ENCODE measurements at regions not wholly inside any gene's neighbourhood (a gene's known extent, or its start where the extent isn't known, plus 50 kb on each side); places are given as distances from the start of the nearest gene placed in this dataset.

GRCh38 chr12:30019366-30020140 lies 235.8 kb upstream of the TMTC1 start:
- DNase-seq (ENCODE audit: low read depth): peak; percentile 61

GRCh38 chr12:30016540-30017055 lies 232.9 kb upstream of the TMTC1 start:
- DNase-seq (ENCODE audit: low read depth): no peak

- no peak for DNase-seq (ENCODE audit: low read depth)
Observed at GRCh38 chr12:30015631-30016337, 232.0 kb upstream of the TMTC1 start.

GRCh38 chr12:30014991-30015390 lies 231.2 kb upstream of the TMTC1 start:
- no peak for DNase-seq (ENCODE audit: low read depth)

GRCh38 chr12:30012816-30013450 lies 229.2 kb upstream of the TMTC1 start:
- no peak for DNase-seq (ENCODE audit: low read depth)

- DNase-seq (ENCODE audit: low read depth): no peak
Observed at GRCh38 chr12:30010071-30011052, 226.6 kb upstream of the TMTC1 start.

GRCh38 chr12:30006021-30006420 lies 222.3 kb upstream of the TMTC1 start:
- DNase-seq (ENCODE audit: low read depth): no peak

- no peak for DNase-seq (ENCODE audit: low read depth)
Observed at GRCh38 chr12:30003321-30003720, 219.6 kb upstream of the TMTC1 start.

GRCh38 chr12:30002677-30003076 lies 218.9 kb upstream of the TMTC1 start:
- DNase-seq (ENCODE audit: low read depth): no peak

- DNase-seq (ENCODE audit: low read depth): no peak
Observed at GRCh38 chr12:30000401-30000800, 216.7 kb upstream of the TMTC1 start.

- no peak for DNase-seq (ENCODE audit: low read depth)
Observed at GRCh38 chr12:29996993-29997392, 213.3 kb upstream of the TMTC1 start.

GRCh38 chr12:29992366-29992765 lies 208.6 kb upstream of the TMTC1 start:
- DNase-seq (ENCODE audit: low read depth): no peak

- no peak for DNase-seq (ENCODE audit: low read depth)
Observed at GRCh38 chr12:29991924-29992323, 208.2 kb upstream of the TMTC1 start.

- peak; percentile 30 for DNase-seq (ENCODE audit: low read depth)
Observed at GRCh38 chr12:29990971-29991370, 207.2 kb upstream of the TMTC1 start.

- DNase-seq (ENCODE audit: low read depth): no peak
Observed at GRCh38 chr12:29983851-29984250, 200.1 kb upstream of the TMTC1 start.

GRCh38 chr12:29980304-29980703 lies 196.6 kb upstream of the TMTC1 start:
- no peak for DNase-seq (ENCODE audit: low read depth)

- DNase-seq (ENCODE audit: low read depth): no peak
Observed at GRCh38 chr12:29971446-29971845, 187.7 kb upstream of the TMTC1 start.

- no peak for DNase-seq (ENCODE audit: low read depth)
Observed at GRCh38 chr12:29970501-29970900, 186.8 kb upstream of the TMTC1 start.

GRCh38 chr12:29962276-29963035 lies 178.7 kb upstream of the TMTC1 start:
- DNase-seq (ENCODE audit: low read depth): no peak

- DNase-seq (ENCODE audit: low read depth): no peak
Observed at GRCh38 chr12:29961231-29961630, 177.5 kb upstream of the TMTC1 start.

GRCh38 chr12:29960122-29960521 lies 176.4 kb upstream of the TMTC1 start:
- no peak for DNase-seq (ENCODE audit: low read depth)
